Uterus (tissue), 3 donors: ENCODE measurements at regions not wholly inside any gene's neighbourhood (a gene's known extent, or its start where the extent isn't known, plus 50 kb on each side); places are given as distances from the start of the nearest gene placed in this dataset.
"Not testable (repeated sequence)": the region's sequence is repeated elsewhere in the genome, so short reads cannot be mapped to it uniquely, and the experiment has no call there.

Source experiments
- DNase-seq, 2 donors: peaks; one replicate each; pipeline ENCODE4 v3.0.0-alpha.2; 2019 to 2020
- H3K27ac ChIP-seq, 2 donors: fragments of 200-600 bp; sonication (generic); 1 replicate in 1 of 2; 2 replicates in 1 of 2; pipeline ENCODE4 v1.5.1; 2016 to 2018
- H3K27me3 ChIP-seq, 2 donors: fragments of 200-600 bp; sonication (generic); one replicate each; pipeline ENCODE4 v1.5.1; 2018 to 2019; ENCODE audit warnings: control low read depth in 1 of 2
- H3K36me3 ChIP-seq, 2 donors: fragments of 200-600 bp; sonication (generic); one replicate each; pipeline ENCODE4 v1.5.1; 2019; ENCODE audit warnings: control low read depth in 1 of 2
- H3K4me1 ChIP-seq, 2 donors: fragments of 200-600 bp; sonication (generic); one replicate each; pipeline ENCODE4 v1.5.1; 2018 to 2019; ENCODE audit warnings: control low read depth in 1 of 2
- H3K4me3 ChIP-seq, 2 donors: fragments of 200-600 bp; sonication (generic); 1 replicate in 1 of 2; 2 replicates in 1 of 2; pipeline ENCODE4 v1.5.1; 2018 to 2019; ENCODE audit warnings: mild to moderate bottlenecking in 1 of 2
- H3K9me3 ChIP-seq, 2 donors: fragments of 200-600 bp; sonication (generic); one replicate each; pipeline ENCODE4 v1.5.1; 2019; ENCODE audit warnings: control low read depth in 1 of 2
- CTCF ChIP-seq, 4 experiments: fragments of 200-600 bp in 2 of 4; fragments of 450-650 bp in 2 of 4; sonication (generic) in 2 of 4; IDR thresholded peaks; one replicate each; pipeline ENCODE4 v1.5.1; 2016 to 2019; ENCODE audit warnings: antibody characterized with exemption in 4 of 4, mild to moderate bottlenecking in 2 of 4, moderate library complexity in 1 of 4
- POLR2A ChIP-seq, 2 donors: fragments of 450-650 bp; IDR thresholded peaks; one replicate each; pipeline ENCODE4 v1.6.1; 2016; ENCODE audit warnings: antibody characterized with exemption in 2 of 2, mild to moderate bottlenecking in 1 of 2, moderate library complexity in 1 of 2
- intact Hi-C: fragments of 100-400 bp; cut with DNase I; formaldehyde crosslinking; loops from one replicate; pipeline ENCODE4 v1.15.1; 2023; ENCODE audit warnings: low total_unique reads
- donor health status: DM: yes; HTN: yes; CAD: no.

GRCh38 chr15:66635817-66636216 lies 66.2 kb upstream of the SMAD6 start:
- Histone ChIP-seq H3K27me3 (no peaks in the 10 kb centered on the region), H3K36me3 (no peaks in the 10 kb centered on the region), H3K4me3 (no peak overlapping the region), H3K27ac (no peak overlapping the region), H3K4me1 (no peaks in the 10 kb centered on the region), H3K9me3 (no peaks in the 10 kb centered on the region)
- no peak for DNase-seq
- intact Hi-C loops = no loop called here
- no peak for TF ChIP-seq CTCF (IDR thresholded peaks at IDR 0.05)
- TF ChIP-seq POLR2A (IDR thresholded peaks at IDR 0.05) = no peak

- H3K4me1 ChIP-seq, intact Hi-C loops, H3K9me3 ChIP-seq, H3K36me3 ChIP-seq, DNase-seq, H3K27me3 ChIP-seq, H3K4me3 ChIP-seq, H3K27ac ChIP-seq: not testable (repeated sequence)
Observed at GRCh38 chr15:66637044-66637443, 65.0 kb upstream of the SMAD6 start.

- Histone ChIP-seq H3K27ac (no peak overlapping the region), H3K36me3 (no peaks in the 10 kb centered on the region), H3K27me3 (no peaks in the 10 kb centered on the region), H3K4me1 (no peaks in the 10 kb centered on the region), H3K9me3 (no peaks in the 10 kb centered on the region), H3K4me3 (no peak overlapping the region)
- no peak for TF ChIP-seq POLR2A (IDR thresholded peaks at IDR 0.05)
- TF ChIP-seq CTCF (IDR thresholded peaks at IDR 0.05) = no peak
- no peak for DNase-seq
- intact Hi-C loops = no loop called here
Observed at GRCh38 chr15:66638377-66638776, 63.7 kb upstream of the SMAD6 start.

GRCh38 chr15:66641485-66642315 lies 60.3 kb upstream of the SMAD6 start:
- H3K27ac ChIP-seq = no peak overlapping the region
- DNase-seq = no peak
- no peaks in the 10 kb centered on the region for H3K27me3 ChIP-seq
- H3K4me1 ChIP-seq = no peaks in the 10 kb centered on the region
- no peak overlapping the region for H3K4me3 ChIP-seq
- H3K9me3 ChIP-seq = no peaks in the 10 kb centered on the region
- H3K36me3 ChIP-seq = no peaks in the 10 kb centered on the region
- no peak for TF ChIP-seq CTCF (IDR thresholded peaks at IDR 0.05)
- no peak for TF ChIP-seq POLR2A (IDR thresholded peaks at IDR 0.05)
- intact Hi-C loops = no loop called here

- H3K4me1 ChIP-seq = no peaks in the 10 kb centered on the region
- no peak overlapping the region for H3K27ac ChIP-seq
- H3K27me3 ChIP-seq = no peaks in the 10 kb centered on the region
- no peaks in the 10 kb centered on the region for H3K36me3 ChIP-seq
- H3K9me3 ChIP-seq = no peaks in the 10 kb centered on the region
- TF ChIP-seq CTCF (IDR thresholded peaks at IDR 0.05) (no peak), POLR2A (IDR thresholded peaks at IDR 0.05) (no peak)
- no peak for DNase-seq
- H3K4me3 ChIP-seq = no peak overlapping the region
- intact Hi-C loops = no loop called here
Observed at GRCh38 chr15:66642514-66642913, 59.5 kb upstream of the SMAD6 start.
